Choroid plexus epithelial cell (primary cell): ENCODE measurements at regions not wholly inside any gene's neighbourhood (a gene's known extent, or its start where the extent isn't known, plus 50 kb on each side); places are given as distances from the start of the nearest gene placed in this dataset.

Experiments used
- DNase-seq: peaks from one replicate; pipeline ENCODE4 v3.0.0-alpha.2; 2010; ENCODE audit warnings: low read depth
- H3K4me3 ChIP-seq: 2 replicates; pipeline ENCODE4 v1.5.1; 2011; ENCODE audit warnings: low read depth, mild to moderate bottlenecking, control low read depth, low read length, moderate library complexity
- TF ChIP-seq, protein P1 (sequence below): conservative IDR thresholded peaks from 2 replicates; pipeline ENCODE4 v1.5.1; 2011; ENCODE audit warnings: low read depth, mild to moderate bottlenecking, control low read depth, inconsistent platforms, low read length, moderate library complexity

DNA sequence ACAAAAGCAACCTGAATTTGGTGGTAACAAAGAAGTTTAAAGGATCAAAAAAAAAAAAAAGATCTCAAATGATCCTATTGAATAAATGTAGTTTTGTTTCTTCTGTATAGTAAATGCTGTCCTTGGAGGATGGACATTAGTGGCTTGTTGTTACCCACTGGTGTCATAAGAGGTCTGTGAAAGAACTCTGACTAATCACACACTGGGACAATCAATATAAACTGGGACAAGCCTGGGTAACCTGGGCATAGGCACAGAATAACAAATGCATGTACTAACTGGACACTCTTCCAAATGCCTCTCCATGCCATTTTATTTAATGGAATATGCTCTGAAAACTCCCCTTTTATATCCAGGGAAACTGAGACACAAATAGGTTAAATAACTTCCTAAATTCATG lies 241.4 kb downstream of the DOK5 start:
- TF ChIP-seq, protein P1, sequence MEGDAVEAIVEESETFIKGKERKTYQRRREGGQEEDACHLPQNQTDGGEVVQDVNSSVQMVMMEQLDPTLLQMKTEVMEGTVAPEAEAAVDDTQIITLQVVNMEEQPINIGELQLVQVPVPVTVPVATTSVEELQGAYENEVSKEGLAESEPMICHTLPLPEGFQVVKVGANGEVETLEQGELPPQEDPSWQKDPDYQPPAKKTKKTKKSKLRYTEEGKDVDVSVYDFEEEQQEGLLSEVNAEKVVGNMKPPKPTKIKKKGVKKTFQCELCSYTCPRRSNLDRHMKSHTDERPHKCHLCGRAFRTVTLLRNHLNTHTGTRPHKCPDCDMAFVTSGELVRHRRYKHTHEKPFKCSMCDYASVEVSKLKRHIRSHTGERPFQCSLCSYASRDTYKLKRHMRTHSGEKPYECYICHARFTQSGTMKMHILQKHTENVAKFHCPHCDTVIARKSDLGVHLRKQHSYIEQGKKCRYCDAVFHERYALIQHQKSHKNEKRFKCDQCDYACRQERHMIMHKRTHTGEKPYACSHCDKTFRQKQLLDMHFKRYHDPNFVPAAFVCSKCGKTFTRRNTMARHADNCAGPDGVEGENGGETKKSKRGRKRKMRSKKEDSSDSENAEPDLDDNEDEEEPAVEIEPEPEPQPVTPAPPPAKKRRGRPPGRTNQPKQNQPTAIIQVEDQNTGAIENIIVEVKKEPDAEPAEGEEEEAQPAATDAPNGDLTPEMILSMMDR = no peak
- DNase-seq = no peak

DNA sequence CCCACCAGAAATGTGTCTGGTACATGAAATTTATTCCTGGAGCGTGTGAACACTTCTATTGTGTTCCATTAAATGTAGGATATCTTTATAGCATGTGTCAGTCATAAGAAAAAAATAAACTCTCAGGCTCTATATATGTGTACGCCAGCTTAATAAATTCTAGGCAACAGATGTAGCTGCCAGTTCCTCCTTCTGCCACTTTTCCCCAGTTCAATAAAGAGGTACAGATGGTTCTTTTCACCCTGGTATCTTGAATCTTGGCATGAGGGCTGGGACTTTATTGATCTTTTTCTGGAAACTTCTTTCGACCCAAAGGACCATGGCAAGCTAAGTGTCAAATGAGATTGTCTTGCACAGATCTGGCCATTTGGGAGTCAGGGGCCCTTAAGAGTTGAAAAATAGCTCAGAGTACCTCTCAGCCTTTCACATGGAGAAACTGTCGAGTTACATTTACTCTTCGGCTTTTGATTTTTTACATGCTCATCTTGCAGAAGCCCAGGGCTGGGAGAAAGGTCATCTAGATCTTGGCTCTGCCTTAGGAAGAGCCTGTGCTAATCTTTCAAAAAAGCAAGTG lies 240.9 kb downstream of the DOK5 start:
- DNase-seq = no peak
- TF ChIP-seq, protein P1 = no peak
- no peak overlapping the region for H3K4me3 ChIP-seq

More for the DNA sequence above, 241.4 kb downstream of the DOK5 start:
- no peak overlapping the region for H3K4me3 ChIP-seq

DNA sequence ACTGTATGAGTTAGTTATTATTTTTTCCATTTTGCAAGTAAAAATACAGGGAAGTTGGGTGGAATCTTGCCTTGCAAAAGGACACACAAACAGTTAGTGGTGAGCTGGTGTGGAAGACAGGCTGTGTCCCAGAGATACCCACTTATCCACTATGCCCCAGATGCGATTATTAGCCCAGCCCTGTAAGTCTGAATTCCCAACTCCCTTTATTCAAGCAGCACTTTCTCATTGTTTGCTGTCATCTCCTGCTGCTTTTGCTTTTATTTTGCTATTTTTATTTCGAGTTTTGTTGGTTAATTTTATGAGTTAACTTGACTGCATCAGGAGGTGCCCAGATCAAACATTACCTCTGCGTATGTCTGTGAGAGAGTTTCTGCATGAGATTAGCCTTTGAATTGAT lies 239.4 kb downstream of the DOK5 start:
- TF ChIP-seq, protein P1 = no peak
- H3K4me3 ChIP-seq = no peak overlapping the region

DNA sequence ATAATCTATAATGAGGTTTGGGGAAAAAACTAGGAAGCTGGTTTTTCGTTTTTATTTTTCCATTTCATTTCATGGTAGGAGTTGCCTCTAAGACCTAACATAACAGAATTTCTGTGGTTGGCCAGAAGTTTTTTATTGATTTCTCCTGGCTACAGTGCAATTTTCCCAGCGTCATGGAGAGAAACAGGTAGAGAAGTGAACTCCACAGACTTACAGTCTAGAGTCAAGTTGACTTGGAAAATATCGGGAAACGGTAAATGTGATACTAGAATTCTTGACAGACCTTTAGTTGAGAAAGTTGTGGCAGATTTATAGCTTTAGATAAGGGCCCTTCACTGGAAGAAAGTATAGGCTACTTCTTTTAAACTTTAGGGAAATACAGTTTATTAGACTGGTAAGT lies 238.3 kb downstream of the DOK5 start:
- H3K4me3 ChIP-seq = no peak overlapping the region
- TF ChIP-seq, protein P1 = no peak
- no peak for DNase-seq

More for the DNA sequence above, 239.4 kb downstream of the DOK5 start:
- DNase-seq = no peak

DNA sequence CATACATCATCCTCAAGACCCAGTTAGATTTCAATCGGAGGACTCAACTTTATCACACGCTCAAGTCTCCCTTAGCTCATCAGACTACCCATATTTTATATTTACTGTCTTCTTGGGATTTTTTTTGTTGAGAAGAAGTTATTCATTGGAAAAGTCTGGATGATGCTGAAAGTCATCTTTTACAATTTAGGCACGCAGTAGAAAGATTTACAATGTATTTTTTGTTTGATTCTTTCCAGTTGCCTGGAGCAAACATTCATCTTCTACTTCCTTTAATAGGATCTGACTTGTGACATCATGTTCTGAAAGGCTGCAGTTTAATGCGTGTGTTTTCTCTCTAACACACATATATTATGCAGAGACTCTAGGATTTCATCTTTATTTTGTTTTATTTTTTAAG lies 235.7 kb downstream of the DOK5 start:
- TF ChIP-seq, protein P1 = no peak
- no peak overlapping the region for H3K4me3 ChIP-seq

DNA sequence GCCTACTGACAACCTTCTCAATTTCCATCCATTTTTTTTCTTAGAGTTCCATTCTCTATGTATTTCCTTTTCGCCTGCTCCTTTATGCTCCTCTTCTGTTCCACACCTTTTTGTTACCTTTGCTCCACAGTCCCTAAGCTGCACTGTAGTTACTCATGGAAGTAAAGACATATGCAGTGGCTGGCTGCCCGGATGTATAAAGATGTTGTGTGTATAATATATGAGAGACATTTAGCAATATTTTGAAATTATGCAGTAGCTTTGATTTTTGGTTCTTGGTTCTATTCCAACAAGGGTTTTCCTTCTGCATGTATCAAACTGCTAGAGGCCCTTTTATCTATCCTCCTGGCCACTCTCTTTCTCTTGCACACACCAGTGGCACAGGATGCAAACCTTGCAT lies 234.9 kb downstream of the DOK5 start:
- DNase-seq = no peak

More for the DNA sequence above, 235.7 kb downstream of the DOK5 start:
- DNase-seq = no peak

DNA sequence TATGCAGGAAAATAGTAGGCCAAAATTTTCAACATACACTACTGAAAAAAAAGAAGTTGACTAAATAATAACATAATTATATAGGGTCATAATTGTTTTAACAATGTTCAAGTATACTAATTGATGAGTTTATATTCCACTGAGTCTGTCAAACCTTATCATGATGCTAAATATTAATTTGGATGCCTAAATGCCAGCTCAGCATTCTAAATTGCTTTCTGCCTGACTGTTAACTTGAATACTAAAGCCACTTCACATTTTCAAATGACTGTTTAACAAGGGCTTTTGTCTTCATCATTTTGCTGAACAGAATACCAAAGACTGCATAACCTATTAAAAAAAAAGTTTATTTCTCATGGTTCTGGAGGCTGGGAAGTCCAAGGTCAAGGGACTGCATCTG lies 232.8 kb downstream of the DOK5 start:
- TF ChIP-seq, protein P1 = no peak
- DNase-seq = no peak
- H3K4me3 ChIP-seq = no peak overlapping the region

More for the DNA sequence above, 234.9 kb downstream of the DOK5 start:
- TF ChIP-seq, protein P1 = no peak
- no peak overlapping the region for H3K4me3 ChIP-seq
